Hepatocyte (in vitro differentiated cells): ENCODE measurements at regions not wholly inside any gene's neighbourhood (a gene's known extent, or its start where the extent isn't known, plus 50 kb on each side); places are given as distances from the start of the nearest gene placed in this dataset.
"Not testable (repeated sequence)": the region's sequence is repeated elsewhere in the genome, so short reads cannot be mapped to it uniquely, and the experiment has no call there.

Source experiments
- DNase-seq: peaks from one replicate; pipeline ENCODE4 v3.0.0-alpha.2; 2016; ENCODE audit warnings: low spot score
- H2AFZ ChIP-seq: fragments of 200-600 bp; sonication (generic); 2 replicates; pipeline ENCODE4 v1.6.0; 2016; ENCODE audit warnings: antibody characterized with exemption, mild to moderate bottlenecking
- H3K27ac ChIP-seq: fragments of 200-600 bp; sonication (generic); 2 replicates; pipeline ENCODE4 v1.5.1; 2016; ENCODE audit warnings: mild to moderate bottlenecking
- H3K27me3 ChIP-seq: fragments of 200-600 bp; sonication (generic); 2 replicates; pipeline ENCODE4 v1.6.1; 2016
- H3K36me3 ChIP-seq: fragments of 200-600 bp; sonication (generic); replicated peaks from 2 replicates; pipeline ENCODE4 v1.5.1; 2016; ENCODE audit warnings: low read depth; ENCODE audit not compliant: insufficient read depth
- H3K4me1 ChIP-seq: fragments of 200-600 bp; sonication (generic); 2 replicates; pipeline ENCODE4 v1.5.1; 2016; ENCODE audit warnings: mild to moderate bottlenecking, moderate library complexity; ENCODE audit not compliant: insufficient read depth
- H3K4me2 ChIP-seq: fragments of 200-600 bp; sonication (generic); 2 replicates; pipeline ENCODE4 v1.6.0; 2016
- H3K4me3 ChIP-seq: fragments of 200-600 bp; sonication (generic); 2 replicates; pipeline ENCODE4 v1.5.1; 2016; ENCODE audit warnings: mild to moderate bottlenecking
- H3K79me2 ChIP-seq: fragments of 200-600 bp; sonication (generic); 2 replicates; pipeline ENCODE4 v1.6.0; 2017; ENCODE audit warnings: mild to moderate bottlenecking
- H3K9me2 ChIP-seq: fragments of 200-600 bp; sonication (generic); replicated peaks from 2 replicates; pipeline ENCODE4 v1.6.0; 2017; ENCODE audit warnings: mild to moderate bottlenecking; ENCODE audit not compliant: insufficient read depth
- H3K9me3 ChIP-seq: fragments of 200-600 bp; sonication (generic); 2 replicates; pipeline ENCODE4 v1.5.1; 2016; ENCODE audit warnings: low read depth, mild to moderate bottlenecking
- H4K20me1 ChIP-seq: fragments of 200-600 bp; sonication (generic); 2 replicates; pipeline ENCODE4 v1.6.0; 2016; ENCODE audit warnings: mild to moderate bottlenecking; ENCODE audit not compliant: insufficient read depth, poor library complexity, severe bottlenecking
- CTCF ChIP-seq: fragments of 200-600 bp; sonication (generic); IDR thresholded peaks from 2 replicates; pipeline ENCODE4 v1.5.1; 2016; ENCODE audit warnings: antibody characterized with exemption, mild to moderate bottlenecking; ENCODE audit not compliant: poor library complexity
- EZH2 ChIP-seq: fragments of 200-600 bp; sonication (generic); IDR thresholded peaks from 2 replicates; pipeline ENCODE4 v1.6.1; 2016; ENCODE audit warnings: antibody characterized with exemption, mild to moderate bottlenecking, borderline replicate concordance
- EZH2phosphoT487 ChIP-seq: fragments of 200-600 bp; sonication (generic); IDR thresholded peaks from one replicate; pipeline ENCODE4 v1.6.1; 2018; ENCODE audit warnings: antibody characterized with exemption, mild to moderate bottlenecking, low read depth, moderate library complexity; ENCODE audit not compliant: unreplicated experiment, severe bottlenecking
- WGBS: methylation state at CpG from one replicate; pipeline ENCODE4 v1.1.6; 2016; ENCODE audit warnings: low lambda C conversion rate; ENCODE audit errors: missing lambda C conversion rate; 5-methylcytosine and 5-hydroxymethylcytosine counted together

- Histone ChIP-seq H4K20me1 (no peaks in the 10 kb centered on the region), H3K4me1 (no peaks in the 10 kb centered on the region), H3K27ac (no peak overlapping the region), H3K79me2 (no peaks in the 10 kb centered on the region), H3K36me3 (no peaks in the 10 kb centered on the region), H3K4me2 (no peak overlapping the region), H3K9me2 (no peaks in the 10 kb centered on the region), H3K4me3 (no peak overlapping the region), H3K9me3 (no peaks in the 10 kb centered on the region), H3K27me3 (no peaks in the 10 kb centered on the region), H2AFZ (no peak overlapping the region)
- 53% methylated on average over 2 of the region's 2 CpGs for WGBS
- DNase-seq = no peak
- TF ChIP-seq CTCF = no peak
These were observed 194.5 kb downstream of the HSD17B3 start for GRCh38 chr9:96107436-96107835.

GRCh38 chr9:96100385-96101300 lies 201.3 kb downstream of the HSD17B3 start:
- Histone ChIP-seq H2AFZ (no peak overlapping the region), H3K79me2 (no peaks in the 10 kb centered on the region), H4K20me1 (no peaks in the 10 kb centered on the region), H3K9me2 (no peaks in the 10 kb centered on the region), H3K4me1 (peaks cover 5% of the 10 kb centered on the region), H3K27me3 (no peaks in the 10 kb centered on the region), H3K4me2 (no peak overlapping the region), H3K4me3 (no peak overlapping the region), H3K9me3 (no peaks in the 10 kb centered on the region), H3K27ac (peak overlapping the region; percentile 72), H3K36me3 (no peaks in the 10 kb centered on the region)
- WGBS = 73% methylated on average over 12 of the region's 12 CpGs
- DNase-seq = peak; percentile 31
- TF ChIP-seq EZH2 (no peak), EZH2phosphoT487 (no peak), CTCF (no peak)

- H2AFZ ChIP-seq, H3K79me2 ChIP-seq, H3K36me3 ChIP-seq, H3K4me2 ChIP-seq, DNase-seq, H3K4me3 ChIP-seq, H3K9me2 ChIP-seq, H4K20me1 ChIP-seq, H3K27me3 ChIP-seq, H3K27ac ChIP-seq, H3K9me3 ChIP-seq: not testable (repeated sequence)
- peaks cover 16% of the 10 kb centered on the region for H3K4me1 ChIP-seq
- 87% methylated on average over 2 of the region's 2 CpGs for WGBS
These were observed 211.3 kb downstream of the HSD17B3 start for GRCh38 chr9:96090630-96091029.

- Histone ChIP-seq H3K9me3 (no peaks in the 10 kb centered on the region), H3K4me3 (no peak overlapping the region), H4K20me1 (no peaks in the 10 kb centered on the region), H3K4me2 (no peak overlapping the region), H3K27ac (peak overlapping the region; percentile 17), H3K9me2 (no peaks in the 10 kb centered on the region), H3K79me2 (no peaks in the 10 kb centered on the region), H3K4me1 (peaks cover 17% of the 10 kb centered on the region), H3K36me3 (no peaks in the 10 kb centered on the region), H3K27me3 (no peaks in the 10 kb centered on the region), H2AFZ (no peak overlapping the region)
- 82% methylated on average over 5 of the region's 5 CpGs for WGBS
- no peak for DNase-seq
- peak; percentile 13 for TF ChIP-seq CTCF
- TF ChIP-seq EZH2phosphoT487 = no peak
These were observed 212.4 kb downstream of the HSD17B3 start for GRCh38 chr9:96089452-96090085.
